ENCODE measurements at regions not wholly inside any gene's neighbourhood (a gene's known extent, or its start where the extent isn't known, plus 50 kb on each side); places are given as distances from the start of the nearest gene placed in this dataset.

DNA sequence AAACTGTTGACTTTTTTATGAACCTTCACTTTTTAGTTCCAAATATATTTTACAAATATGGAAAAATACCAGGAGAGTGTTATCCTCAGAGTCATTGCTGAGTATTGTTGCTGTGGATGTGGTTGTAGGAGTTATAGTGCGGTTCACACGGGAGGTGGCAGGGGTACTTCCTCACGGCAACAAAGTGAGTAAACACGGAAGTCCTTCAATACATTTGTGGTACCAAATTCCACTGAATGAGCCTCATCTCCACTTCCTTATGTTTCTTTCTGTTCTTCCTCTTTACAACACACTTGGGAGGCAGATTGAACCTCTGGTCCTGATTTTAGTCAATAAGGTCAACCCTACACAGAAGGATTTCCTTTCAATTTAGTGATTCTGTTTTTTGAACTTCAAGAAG, 371.8 kb downstream of the BTBD3 start:
- no peak for TF ChIP-seq MZF1 (tag by site-specific recombination; IDR thresholded peaks at IDR 0.05; ENCODE audit: borderline replicate concordance)
- TF ChIP-seq, protein P1, sequence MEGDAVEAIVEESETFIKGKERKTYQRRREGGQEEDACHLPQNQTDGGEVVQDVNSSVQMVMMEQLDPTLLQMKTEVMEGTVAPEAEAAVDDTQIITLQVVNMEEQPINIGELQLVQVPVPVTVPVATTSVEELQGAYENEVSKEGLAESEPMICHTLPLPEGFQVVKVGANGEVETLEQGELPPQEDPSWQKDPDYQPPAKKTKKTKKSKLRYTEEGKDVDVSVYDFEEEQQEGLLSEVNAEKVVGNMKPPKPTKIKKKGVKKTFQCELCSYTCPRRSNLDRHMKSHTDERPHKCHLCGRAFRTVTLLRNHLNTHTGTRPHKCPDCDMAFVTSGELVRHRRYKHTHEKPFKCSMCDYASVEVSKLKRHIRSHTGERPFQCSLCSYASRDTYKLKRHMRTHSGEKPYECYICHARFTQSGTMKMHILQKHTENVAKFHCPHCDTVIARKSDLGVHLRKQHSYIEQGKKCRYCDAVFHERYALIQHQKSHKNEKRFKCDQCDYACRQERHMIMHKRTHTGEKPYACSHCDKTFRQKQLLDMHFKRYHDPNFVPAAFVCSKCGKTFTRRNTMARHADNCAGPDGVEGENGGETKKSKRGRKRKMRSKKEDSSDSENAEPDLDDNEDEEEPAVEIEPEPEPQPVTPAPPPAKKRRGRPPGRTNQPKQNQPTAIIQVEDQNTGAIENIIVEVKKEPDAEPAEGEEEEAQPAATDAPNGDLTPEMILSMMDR (tag by site-specific recombination; IDR thresholded peaks at IDR 0.05): no peak
- TF ChIP-seq, protein P2, sequence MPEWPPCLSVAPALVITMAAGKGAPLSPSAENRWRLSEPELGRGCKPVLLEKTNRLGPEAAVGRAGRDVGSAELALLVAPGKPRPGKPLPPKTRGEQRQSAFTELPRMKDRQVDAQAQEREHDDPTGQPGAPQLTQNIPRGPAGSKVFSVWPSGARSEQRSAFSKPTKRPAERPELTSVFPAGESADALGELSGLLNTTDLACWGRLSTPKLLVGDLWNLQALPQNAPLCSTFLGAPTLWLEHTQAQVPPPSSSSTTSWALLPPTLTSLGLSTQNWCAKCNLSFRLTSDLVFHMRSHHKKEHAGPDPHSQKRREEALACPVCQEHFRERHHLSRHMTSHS (tag by site-specific recombination; IDR thresholded peaks at IDR 0.05): no peak
- no peak for TF ChIP-seq ZIC2 (tag by site-specific recombination; IDR thresholded peaks at IDR 0.05)
- TF ChIP-seq ZNF600 (tag by site-specific recombination; IDR thresholded peaks at IDR 0.05): no peak
- TF ChIP-seq ZNF169 (tag by site-specific recombination; IDR thresholded peaks at IDR 0.05): no peak
- TF ChIP-seq, protein P3, sequence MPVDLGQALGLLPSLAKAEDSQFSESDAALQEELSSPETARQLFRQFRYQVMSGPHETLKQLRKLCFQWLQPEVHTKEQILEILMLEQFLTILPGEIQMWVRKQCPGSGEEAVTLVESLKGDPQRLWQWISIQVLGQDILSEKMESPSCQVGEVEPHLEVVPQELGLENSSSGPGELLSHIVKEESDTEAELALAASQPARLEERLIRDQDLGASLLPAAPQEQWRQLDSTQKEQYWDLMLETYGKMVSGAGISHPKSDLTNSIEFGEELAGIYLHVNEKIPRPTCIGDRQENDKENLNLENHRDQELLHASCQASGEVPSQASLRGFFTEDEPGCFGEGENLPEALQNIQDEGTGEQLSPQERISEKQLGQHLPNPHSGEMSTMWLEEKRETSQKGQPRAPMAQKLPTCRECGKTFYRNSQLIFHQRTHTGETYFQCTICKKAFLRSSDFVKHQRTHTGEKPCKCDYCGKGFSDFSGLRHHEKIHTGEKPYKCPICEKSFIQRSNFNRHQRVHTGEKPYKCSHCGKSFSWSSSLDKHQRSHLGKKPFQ (tag by site-specific recombination; IDR thresholded peaks at IDR 0.05): no peak
- no peak for TF ChIP-seq WT1 (tag by site-specific recombination; IDR thresholded peaks at IDR 0.05)
- TF ChIP-seq ZNF248 (tag by site-specific recombination; IDR thresholded peaks at IDR 0.05): no peak
- TF ChIP-seq, protein P4, sequence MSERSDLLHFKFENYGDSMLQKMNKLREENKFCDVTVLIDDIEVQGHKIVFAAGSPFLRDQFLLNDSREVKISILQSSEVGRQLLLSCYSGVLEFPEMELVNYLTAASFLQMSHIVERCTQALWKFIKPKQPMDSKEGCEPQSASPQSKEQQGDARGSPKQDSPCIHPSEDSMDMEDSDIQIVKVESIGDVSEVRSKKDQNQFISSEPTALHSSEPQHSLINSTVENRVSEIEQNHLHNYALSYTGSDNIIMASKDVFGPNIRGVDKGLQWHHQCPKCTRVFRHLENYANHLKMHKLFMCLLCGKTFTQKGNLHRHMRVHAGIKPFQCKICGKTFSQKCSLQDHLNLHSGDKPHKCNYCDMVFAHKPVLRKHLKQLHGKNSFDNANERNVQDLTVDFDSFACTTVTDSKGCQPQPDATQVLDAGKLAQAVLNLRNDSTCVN (tag by site-specific recombination; optimal IDR thresholded peaks at IDR 0.05): no peak
- TF ChIP-seq SETDB1 (IDR thresholded peaks at IDR 0.05; ENCODE audit: insufficient read length, low read length): no peak
- no peak for TF ChIP-seq YY1 (tag by site-specific recombination; IDR thresholded peaks at IDR 0.05)
- TF ChIP-seq ZNF138 (tag by site-specific recombination; IDR thresholded peaks at IDR 0.05; ENCODE audit: borderline replicate concordance): no peak
- no peak for TF ChIP-seq ZNF560 (tag by site-specific recombination; IDR thresholded peaks at IDR 0.05; ENCODE audit: borderline replicate concordance)
